ENCODE measurements at regions not wholly inside any gene's neighbourhood (a gene's known extent, or its start where the extent isn't known, plus 50 kb on each side); places are given as distances from the start of the nearest gene placed in this dataset.
A peak's percentile ranks its signal among the peaks of the same experiment; 100 is the strongest.

DNA sequence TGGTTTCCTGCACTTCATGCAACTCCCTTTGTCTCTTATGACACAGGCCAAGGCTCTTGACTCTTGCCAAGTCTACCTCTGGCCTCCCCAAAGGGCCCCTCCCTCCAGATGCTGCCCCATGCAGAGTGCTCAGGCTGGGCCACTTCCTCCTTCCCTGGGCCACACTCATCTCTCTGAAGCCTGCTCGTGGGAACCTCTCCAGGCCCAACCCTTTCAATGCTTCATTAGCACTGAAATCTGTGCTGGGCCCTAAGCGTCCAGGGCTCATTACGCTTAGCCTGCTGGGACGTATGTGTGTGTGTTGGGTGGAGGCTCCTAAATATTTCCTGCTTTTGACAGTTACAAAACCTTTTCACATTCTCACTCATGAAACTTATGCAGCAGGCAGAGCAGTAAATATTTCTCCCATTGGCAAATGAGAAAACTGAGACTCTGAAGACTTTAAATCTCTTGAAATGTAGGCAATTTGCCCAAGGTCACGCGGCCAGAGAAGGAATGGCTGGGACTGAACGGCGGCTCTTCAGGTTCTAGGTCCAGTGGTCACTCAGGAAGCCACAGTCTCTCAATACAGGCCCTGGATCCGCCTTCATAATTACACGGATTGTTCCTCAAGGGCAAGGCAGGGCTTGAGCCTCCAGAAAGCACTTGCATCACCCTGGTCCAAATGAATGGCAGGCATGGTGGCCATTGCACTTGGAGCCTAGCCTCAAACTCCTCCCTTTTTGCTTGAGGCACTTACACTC, 241.7 kb upstream of the HES1 start:
- Histone ChIP-seq H3K4me1 (peaks cover 0 to 44% (median 21%) of the 10 kb centered on the region in 4 donors), H3K9me3 (no peaks in the 10 kb centered on the region), H3K27ac (peak overlapping the region in 3 of 4 donors; percentile 32 to 77 (median 67)), H3K4me3 (no peak overlapping the region), H3K36me3 (no peaks in the 10 kb centered on the region), H3K27me3 (no peaks in the 10 kb centered on the region)
- 52 to 55% methylated on average over 10 of the region's 10 CpGs for WGBS, 2 donors
- no peak for DNase-seq (ENCODE audit: low spot score in 2 of 2)
- TF ChIP-seq POLR2A (IDR thresholded peaks at IDR 0.05) (no peak), EP300 (IDR thresholded peaks at IDR 0.05) (no peak)
- TF ChIP-seq, protein P1, sequence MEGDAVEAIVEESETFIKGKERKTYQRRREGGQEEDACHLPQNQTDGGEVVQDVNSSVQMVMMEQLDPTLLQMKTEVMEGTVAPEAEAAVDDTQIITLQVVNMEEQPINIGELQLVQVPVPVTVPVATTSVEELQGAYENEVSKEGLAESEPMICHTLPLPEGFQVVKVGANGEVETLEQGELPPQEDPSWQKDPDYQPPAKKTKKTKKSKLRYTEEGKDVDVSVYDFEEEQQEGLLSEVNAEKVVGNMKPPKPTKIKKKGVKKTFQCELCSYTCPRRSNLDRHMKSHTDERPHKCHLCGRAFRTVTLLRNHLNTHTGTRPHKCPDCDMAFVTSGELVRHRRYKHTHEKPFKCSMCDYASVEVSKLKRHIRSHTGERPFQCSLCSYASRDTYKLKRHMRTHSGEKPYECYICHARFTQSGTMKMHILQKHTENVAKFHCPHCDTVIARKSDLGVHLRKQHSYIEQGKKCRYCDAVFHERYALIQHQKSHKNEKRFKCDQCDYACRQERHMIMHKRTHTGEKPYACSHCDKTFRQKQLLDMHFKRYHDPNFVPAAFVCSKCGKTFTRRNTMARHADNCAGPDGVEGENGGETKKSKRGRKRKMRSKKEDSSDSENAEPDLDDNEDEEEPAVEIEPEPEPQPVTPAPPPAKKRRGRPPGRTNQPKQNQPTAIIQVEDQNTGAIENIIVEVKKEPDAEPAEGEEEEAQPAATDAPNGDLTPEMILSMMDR (IDR thresholded peaks at IDR 0.05): no peak

DNA sequence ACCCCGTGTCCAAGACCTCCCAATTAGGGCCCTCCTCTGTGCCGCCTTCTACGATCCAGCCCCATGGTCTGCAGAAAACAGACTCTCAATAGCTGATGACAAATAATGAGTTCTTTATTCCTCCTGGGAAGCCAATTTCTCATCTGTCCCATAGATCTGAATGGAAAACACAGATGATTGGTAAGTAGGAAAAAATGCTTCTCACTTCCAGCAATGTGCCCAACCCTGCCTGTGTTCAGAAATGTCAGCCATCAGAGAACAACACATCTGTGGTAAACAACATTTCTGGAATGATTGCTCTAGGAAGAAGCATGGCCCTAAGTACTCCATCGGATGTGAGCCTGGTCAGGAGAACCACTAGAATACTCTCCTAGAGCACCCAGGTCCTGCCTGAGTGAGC, 240.5 kb upstream of the HES1 start:
- Histone ChIP-seq H3K4me1 (peaks cover 0 to 44% (median 21%) of the 10 kb centered on the region in 4 donors), H3K27ac (peak overlapping the region in 3 of 4 donors; percentile 42 to 79 (median 73))
- WGBS, 2 donors: 46 to 51% methylated on average over 4 of the region's 4 CpGs

DNA sequence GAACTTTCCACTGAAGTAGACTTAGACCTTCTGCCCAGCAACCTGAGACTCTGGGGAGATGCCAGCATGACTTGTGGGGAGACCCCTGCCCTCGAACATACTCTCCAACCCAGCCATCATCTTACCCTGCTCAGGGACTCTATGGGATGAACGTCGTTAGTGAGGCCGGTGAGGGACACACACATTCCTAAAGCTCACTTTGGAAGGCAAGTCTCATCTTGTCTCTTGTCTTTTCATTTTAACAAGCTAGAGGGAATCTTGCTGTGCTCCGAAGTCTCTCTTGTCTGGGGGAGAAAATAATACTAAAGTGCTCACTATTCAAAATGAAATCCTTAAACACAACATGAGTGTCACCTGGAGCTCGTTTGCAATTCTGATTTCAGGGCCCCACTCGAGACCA, 239.5 kb upstream of the HES1 start:
- WGBS, 2 donors: 80 to 87% methylated on average over 7 of the region's 7 CpGs
- Histone ChIP-seq H3K27ac (peak overlapping the region in 3 of 4 donors; percentile 42 to 79 (median 73)), H3K4me3 (no peak overlapping the region), H3K36me3 (no peaks in the 10 kb centered on the region), H3K9me3 (no peaks in the 10 kb centered on the region), H3K27me3 (no peaks in the 10 kb centered on the region), H3K4me1 (peaks cover 0 to 44% (median 21%) of the 10 kb centered on the region in 4 donors)
- TF ChIP-seq POLR2A (IDR thresholded peaks at IDR 0.05) (no peak), EP300 (IDR thresholded peaks at IDR 0.05) (no peak)
- TF ChIP-seq, protein P1 (IDR thresholded peaks at IDR 0.05): no peak
- no peak for DNase-seq (ENCODE audit: low spot score in 2 of 2)

More for the DNA sequence above, 240.5 kb upstream of the HES1 start:
- Histone ChIP-seq H3K36me3 (no peaks in the 10 kb centered on the region), H3K9me3 (no peaks in the 10 kb centered on the region), H3K27me3 (no peaks in the 10 kb centered on the region), H3K4me3 (no peak overlapping the region)
- DNase-seq (ENCODE audit: low spot score in 2 of 2): no peak
- TF ChIP-seq POLR2A (IDR thresholded peaks at IDR 0.05) (no peak), EP300 (IDR thresholded peaks at IDR 0.05) (peak in 1 of 2 donors; percentile 83)
- TF ChIP-seq, protein P1 (IDR thresholded peaks at IDR 0.05): no peak

DNA sequence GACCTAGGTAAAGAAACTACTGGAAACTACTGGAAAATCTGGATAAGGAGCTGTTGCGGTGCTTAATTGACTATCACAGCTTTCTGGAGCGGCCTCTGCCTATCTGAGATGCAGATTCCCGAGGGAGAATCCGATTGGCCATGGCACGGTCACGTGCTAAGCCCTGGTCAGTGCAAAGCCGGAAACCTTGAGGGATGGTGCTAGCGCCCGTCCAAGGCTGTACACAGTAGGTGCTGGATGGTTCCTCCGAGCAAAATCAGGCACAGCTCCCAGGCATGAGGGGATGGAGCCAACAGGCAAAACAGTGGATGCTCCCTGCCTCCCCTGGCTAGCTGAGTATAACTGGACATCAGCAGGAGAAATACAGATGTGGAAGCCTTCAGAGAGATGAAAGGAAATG, 238.7 kb upstream of the HES1 start:
- DNase-seq (ENCODE audit: low spot score in 2 of 2): peak; percentile 32 to 52

More for the DNA sequence above, 238.7 kb upstream of the HES1 start:
- Histone ChIP-seq H3K4me1 (peaks cover 0 to 48% (median 21%) of the 10 kb centered on the region in 4 donors), H3K27me3 (no peaks in the 10 kb centered on the region), H3K4me3 (peak overlapping the region in 1 of 4 donors; percentile 14), H3K9me3 (no peaks in the 10 kb centered on the region), H3K27ac (peak overlapping the region in 3 of 4 donors; percentile 34 to 79 (median 73)), H3K36me3 (no peaks in the 10 kb centered on the region)
- WGBS, 2 donors: 60 to 61% methylated on average over 10 of the region's 10 CpGs
- TF ChIP-seq POLR2A (IDR thresholded peaks at IDR 0.05) (no peak), EP300 (IDR thresholded peaks at IDR 0.05) (no peak)
- TF ChIP-seq, protein P1 (IDR thresholded peaks at IDR 0.05): no peak
